ENCODE measurements at regions not wholly inside any gene's neighbourhood (a gene's known extent, or its start where the extent isn't known, plus 50 kb on each side); places are given as distances from the start of the nearest gene placed in this dataset.

GRCh38 chr16:9249534-9249933, 158.1 kb downstream of the HAPSTR1 start:
- DNase-seq: no peak

GRCh38 chr16:9251026-9251425, 159.6 kb downstream of the HAPSTR1 start:
- DNase-seq: no peak

- DNase-seq: no peak
Measured at GRCh38 chr16:9254863-9255262, 163.4 kb downstream of the HAPSTR1 start.

- peak in 3 of 51 donors; percentile 0 to 9 (median 1) for DNase-seq
Measured at GRCh38 chr16:9256196-9256595, 164.8 kb downstream of the HAPSTR1 start.

- DNase-seq: no peak
Measured at GRCh38 chr16:9257843-9258242, 166.4 kb downstream of the HAPSTR1 start.

GRCh38 chr16:9258423-9259051, 167.1 kb downstream of the HAPSTR1 start:
- peak in 37 of 51 donors; percentile 1 to 69 (median 14) for DNase-seq

- no peak for DNase-seq
Measured at GRCh38 chr16:9259914-9260608, 168.6 kb downstream of the HAPSTR1 start.

- DNase-seq: no peak
Measured at GRCh38 chr16:9260666-9261065, 169.2 kb downstream of the HAPSTR1 start.

GRCh38 chr16:9261376-9261775, 169.9 kb downstream of the HAPSTR1 start:
- DNase-seq: no peak

GRCh38 chr16:9262941-9263715, 171.7 kb downstream of the HAPSTR1 start:
- no peak for DNase-seq

- no peak for DNase-seq
Measured at GRCh38 chr16:9264067-9264466, 172.6 kb downstream of the HAPSTR1 start.

GRCh38 chr16:9268446-9268845, 177.0 kb downstream of the HAPSTR1 start:
- no peak for DNase-seq

- no peak for DNase-seq
Measured at GRCh38 chr16:9270424-9270823, 179.0 kb downstream of the HAPSTR1 start.

- no peak for DNase-seq
Measured at GRCh38 chr16:9270941-9271340, 179.5 kb downstream of the HAPSTR1 start.

GRCh38 chr16:9271841-9272240, 180.4 kb downstream of the HAPSTR1 start:
- no peak for DNase-seq

- DNase-seq: no peak
Measured at GRCh38 chr16:9275377-9275776, 183.9 kb downstream of the HAPSTR1 start.

- no peak for DNase-seq
Measured at GRCh38 chr16:9275816-9276354, 184.4 kb downstream of the HAPSTR1 start.

- no peak for DNase-seq
Measured at GRCh38 chr16:9279291-9280068, 188.0 kb downstream of the HAPSTR1 start.

GRCh38 chr16:9280069-9280466, 188.6 kb downstream of the HAPSTR1 start:
- no peak for DNase-seq

GRCh38 chr16:9286930-9287329, 195.5 kb downstream of the HAPSTR1 start:
- no peak for DNase-seq

- no peak for DNase-seq
Measured at GRCh38 chr16:9296271-9296590, 204.8 kb downstream of the HAPSTR1 start.
